Medulla oblongata (tissue), 1 donor: ENCODE measurements at regions not wholly inside any gene's neighbourhood (a gene's known extent, or its start where the extent isn't known, plus 50 kb on each side); places are given as distances from the start of the nearest gene placed in this dataset.
A peak's percentile ranks its signal among the peaks of the same experiment; 100 is the strongest.
"Not testable (repeated sequence)": the region's sequence is repeated elsewhere in the genome, so short reads cannot be mapped to it uniquely, and the experiment has no call there.

ENCODE experiments used
- DNase-seq: peaks from one replicate; pipeline ENCODE4 v3.0.0-alpha.2; 2015; ENCODE audit errors: extremely low spot score

GRCh38 chr9:73054091-73054490 lies 97.6 kb upstream of the ANXA1 start:
- DNase-seq: no peak

- DNase-seq: no peak
Measured at GRCh38 chr9:73053543-73053942, 98.1 kb upstream of the ANXA1 start.

- no peak for DNase-seq
Measured at GRCh38 chr9:73050887-73051550, 98.2 kb upstream of the ALDH1A1 start.

GRCh38 chr9:73050065-73050816 lies 97.4 kb upstream of the ALDH1A1 start:
- no peak for DNase-seq

GRCh38 chr9:73049280-73049679 lies 96.4 kb upstream of the ALDH1A1 start:
- DNase-seq: no peak

- no peak for DNase-seq
Measured at GRCh38 chr9:73046769-73047168, 93.9 kb upstream of the ALDH1A1 start.

- DNase-seq: not testable (repeated sequence)
Measured at GRCh38 chr9:73044776-73045175, 91.9 kb upstream of the ALDH1A1 start.

GRCh38 chr9:73042155-73042554 lies 89.3 kb upstream of the ALDH1A1 start:
- DNase-seq: no peak

GRCh38 chr9:73039271-73040263 lies 86.7 kb upstream of the ALDH1A1 start:
- peak; percentile 81 for DNase-seq

GRCh38 chr9:73038613-73039012 lies 85.8 kb upstream of the ALDH1A1 start:
- DNase-seq: peak; percentile 50

GRCh38 chr9:73038089-73038509 lies 85.2 kb upstream of the ALDH1A1 start:
- peak; percentile 18 for DNase-seq

- no peak for DNase-seq
Measured at GRCh38 chr9:73037613-73038012, 84.8 kb upstream of the ALDH1A1 start.

GRCh38 chr9:73034962-73035361 lies 82.1 kb upstream of the ALDH1A1 start:
- no peak for DNase-seq

GRCh38 chr9:73031350-73031749 lies 78.5 kb upstream of the ALDH1A1 start:
- DNase-seq: no peak

- no peak for DNase-seq
Measured at GRCh38 chr9:73030370-73031030, 77.6 kb upstream of the ALDH1A1 start.

GRCh38 chr9:73029346-73029745 lies 76.5 kb upstream of the ALDH1A1 start:
- no peak for DNase-seq

- no peak for DNase-seq
Measured at GRCh38 chr9:73026375-73026774, 73.5 kb upstream of the ALDH1A1 start.

GRCh38 chr9:73024601-73025034 lies 71.8 kb upstream of the ALDH1A1 start:
- DNase-seq: no peak

GRCh38 chr9:73023025-73023541 lies 70.2 kb upstream of the ALDH1A1 start:
- peak; percentile 81 for DNase-seq

GRCh38 chr9:73022353-73022752 lies 69.5 kb upstream of the ALDH1A1 start:
- DNase-seq: no peak

GRCh38 chr9:73020877-73021276 lies 68.0 kb upstream of the ALDH1A1 start:
- no peak for DNase-seq
